Esophagus muscularis mucosa (tissue), 4 donors: ENCODE measurements at regions not wholly inside any gene's neighbourhood (a gene's known extent, or its start where the extent isn't known, plus 50 kb on each side); places are given as distances from the start of the nearest gene placed in this dataset.

Experiments
- CTCF ChIP-seq, 3 experiments: fragments of 200-600 bp in 2 of 3; fragments of 450-650 bp in 1 of 3; sonication (generic) in 2 of 3; IDR thresholded peaks; one replicate each; pipeline ENCODE4 v1.5.1; 2017 to 2019; ENCODE audit warnings: antibody characterized with exemption in 3 of 3, mild to moderate bottlenecking in 2 of 3, moderate library complexity in 1 of 3
- EP300 ChIP-seq: sonication (generic); formaldehyde crosslinking; IDR thresholded peaks from one replicate; pipeline ENCODE4 v1.6.1; 2017; ENCODE audit warnings: antibody characterized with exemption
- POLR2A ChIP-seq: fragments of 450-650 bp; IDR thresholded peaks from one replicate; pipeline ENCODE4 v1.6.1; 2017; ENCODE audit warnings: antibody characterized with exemption, moderate library complexity, mild to moderate bottlenecking, low read depth
- POLR2AphosphoS5 ChIP-seq, 2 donors: sonication (generic); formaldehyde crosslinking; IDR thresholded peaks; one replicate each; pipeline ENCODE4 v1.6.1; 2017; ENCODE audit warnings: antibody characterized with exemption in 2 of 2

GRCh38 chr16:35186045-35186759 lies 1726.8 kb downstream of the TP53TG3F start:
- TF ChIP-seq POLR2A: no peak
- TF ChIP-seq CTCF (IDR thresholded peaks at IDR 0.05): no peak
- no peak for TF ChIP-seq POLR2AphosphoS5 (IDR thresholded peaks at IDR 0.05)
- no peak for TF ChIP-seq EP300
